MM.1S (cell line): ENCODE measurements at regions not wholly inside any gene's neighbourhood (a gene's known extent, or its start where the extent isn't known, plus 50 kb on each side); places are given as distances from the start of the nearest gene placed in this dataset.

Source experiments
- EZH2 ChIP-seq: fragments of 300-600 bp; sonication (generic); optimal IDR thresholded peaks from 2 replicates; pipeline ENCODE3; 2017; ENCODE audit warnings: low read depth, mild to moderate bottlenecking, antibody characterized with exemption, low read length, mixed read lengths
- EZH2phosphoT487 ChIP-seq: fragments of 300-600 bp; sonication (generic); IDR thresholded peaks from 2 replicates; pipeline ENCODE4 v1.6.1; 2018; ENCODE audit warnings: antibody characterized with exemption, low read length
- TF ChIP-seq, protein P1 (sequence below): fragments of 300-600 bp; sonication (generic); IDR thresholded peaks from 2 replicates; pipeline ENCODE4 v1.5.1; 2016; ENCODE audit warnings: antibody characterized with exemption, low read length, mixed read lengths

- TF ChIP-seq EZH2phosphoT487 (no peak), EZH2 (no peak)
- TF ChIP-seq, protein P1, sequence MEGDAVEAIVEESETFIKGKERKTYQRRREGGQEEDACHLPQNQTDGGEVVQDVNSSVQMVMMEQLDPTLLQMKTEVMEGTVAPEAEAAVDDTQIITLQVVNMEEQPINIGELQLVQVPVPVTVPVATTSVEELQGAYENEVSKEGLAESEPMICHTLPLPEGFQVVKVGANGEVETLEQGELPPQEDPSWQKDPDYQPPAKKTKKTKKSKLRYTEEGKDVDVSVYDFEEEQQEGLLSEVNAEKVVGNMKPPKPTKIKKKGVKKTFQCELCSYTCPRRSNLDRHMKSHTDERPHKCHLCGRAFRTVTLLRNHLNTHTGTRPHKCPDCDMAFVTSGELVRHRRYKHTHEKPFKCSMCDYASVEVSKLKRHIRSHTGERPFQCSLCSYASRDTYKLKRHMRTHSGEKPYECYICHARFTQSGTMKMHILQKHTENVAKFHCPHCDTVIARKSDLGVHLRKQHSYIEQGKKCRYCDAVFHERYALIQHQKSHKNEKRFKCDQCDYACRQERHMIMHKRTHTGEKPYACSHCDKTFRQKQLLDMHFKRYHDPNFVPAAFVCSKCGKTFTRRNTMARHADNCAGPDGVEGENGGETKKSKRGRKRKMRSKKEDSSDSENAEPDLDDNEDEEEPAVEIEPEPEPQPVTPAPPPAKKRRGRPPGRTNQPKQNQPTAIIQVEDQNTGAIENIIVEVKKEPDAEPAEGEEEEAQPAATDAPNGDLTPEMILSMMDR = no peak
These were observed 254.1 kb upstream of the KCNJ16 start for GRCh38 chr17:69820876-69821473.
